OCI-LY7 (cell line): ENCODE measurements at regions not wholly inside any gene's neighbourhood (a gene's known extent, or its start where the extent isn't known, plus 50 kb on each side); places are given as distances from the start of the nearest gene placed in this dataset.

Experiments used
- BruUV-seq: library from RNA; stranded (reverse); fragments of 400-500 nt; replicated peaks from 2 replicates; lab custom pipeline; 2021; lab: Mats Ljungman, UMichigan
- CTCF ChIA-PET: fragments of 300-600 bp; sonication (Branson Sonifier 250); formaldehyde crosslinking; loops from one replicate; lab custom pipeline; 2022; ENCODE audit warnings: antibody characterized with exemption; ENCODE audit not compliant: unreplicated experiment; lab: Charles Lee
- POLR2A ChIA-PET: fragments of 300-600 bp; sonication (Branson Sonifier 250); formaldehyde crosslinking; loops from one replicate; lab custom pipeline; 2022; ENCODE audit warnings: antibody characterized with exemption; lab: Charles Lee
- DNase-seq: peaks from one replicate; pipeline ENCODE4 v3.0.0-alpha.2; 2015; ENCODE audit warnings: low spot score
- H2AFZ ChIP-seq: fragments of 200-600 bp; sonication (generic), shearing (Covaris generic); 2 replicates; pipeline ENCODE4 v1.6.1; 2014; ENCODE audit warnings: mild to moderate bottlenecking, antibody characterized with exemption, low read length, moderate library complexity
- H3K27ac ChIP-seq: fragments of 200-600 bp; sonication (generic); 2 replicates; pipeline ENCODE4 v1.5.1; 2014; ENCODE audit warnings: mixed run types, low read depth, mild to moderate bottlenecking, moderate library complexity, low read length, inconsistent platforms; ENCODE audit not compliant: poor library complexity, severe bottlenecking
- H3K36me3 ChIP-seq: fragments of 200-600 bp; sonication (generic); 2 replicates; pipeline ENCODE4 v1.6.1; 2014; ENCODE audit warnings: mild to moderate bottlenecking, antibody characterized with exemption, low read length, moderate library complexity, mixed read lengths; ENCODE audit not compliant: insufficient read depth
- H3K4me1 ChIP-seq: fragments of 200-600 bp; sonication (generic); 2 replicates; pipeline ENCODE4 v1.5.1; 2014; ENCODE audit warnings: mild to moderate bottlenecking, low read length; ENCODE audit not compliant: insufficient read depth, poor library complexity, severe bottlenecking
- H3K4me2 ChIP-seq: fragments of 200-600 bp; sonication (generic); 2 replicates; pipeline ENCODE4 v1.6.1; 2014; ENCODE audit warnings: mild to moderate bottlenecking, low read length
- H3K4me3 ChIP-seq: fragments of 200-600 bp; sonication (generic); 2 replicates; pipeline ENCODE4 v1.5.1; 2014; ENCODE audit warnings: mild to moderate bottlenecking, low read depth, low read length; ENCODE audit not compliant: poor library complexity, severe bottlenecking
- H3K79me2 ChIP-seq: fragments of 200-600 bp; sonication (generic); 2 replicates; pipeline ENCODE4 v1.6.1; 2016; ENCODE audit warnings: low read depth, mild to moderate bottlenecking, low read length, moderate library complexity, mixed read lengths; ENCODE audit not compliant: insufficient read depth
- H3K9me2 ChIP-seq: fragments of 200-600 bp; sonication (generic); 2 replicates; pipeline ENCODE4 v1.6.1; 2016; ENCODE audit warnings: mild to moderate bottlenecking, low read length, mixed read lengths; ENCODE audit not compliant: insufficient read depth
- H3K9me3 ChIP-seq: fragments of 200-600 bp; sonication (generic); 2 replicates; pipeline ENCODE4 v1.6.1; 2014; ENCODE audit warnings: mild to moderate bottlenecking, mixed run types, low read length, mixed read lengths
- H4K20me1 ChIP-seq: fragments of 200-600 bp; sonication (generic); 2 replicates; pipeline ENCODE4 v1.6.1; 2014; ENCODE audit warnings: mild to moderate bottlenecking, antibody characterized with exemption, low read length, moderate library complexity, mixed read lengths; ENCODE audit not compliant: insufficient read depth
- EZH2phosphoT487 ChIP-seq: fragments of 200-600 bp; sonication (generic); IDR thresholded peaks from 2 replicates; pipeline ENCODE4 v1.6.1; 2018; ENCODE audit warnings: low read depth, borderline replicate concordance, mild to moderate bottlenecking, mixed run types, antibody characterized with exemption, low read length, moderate library complexity, mixed read lengths
- intact Hi-C: fragments of 100-400 bp; cut with micrococcal nuclease; formaldehyde crosslinking; loops from one replicate; pipeline ENCODE4 v1.10.0; 2022; ENCODE audit not compliant: unreplicated experiment
- TF ChIP-seq, protein P1 (sequence below): fragments of 200-600 bp; sonication (generic); conservative IDR thresholded peaks from 2 replicates; pipeline ENCODE4 v1.5.1; 2014; ENCODE audit warnings: mild to moderate bottlenecking, antibody characterized with exemption, low read length, moderate library complexity, mixed read lengths

GRCh38 chr7:91777522-91777921 lies 103.0 kb downstream of the MTERF1 start:
- no peaks in the 10 kb centered on the region for H3K36me3 ChIP-seq
- intact Hi-C loops, result no loop called here
- no peaks in the 10 kb centered on the region for H3K9me2 ChIP-seq
- no peaks in the 10 kb centered on the region for H3K4me1 ChIP-seq
- ChIA-PET CTCF (no interaction called here), POLR2A (interaction anchor here (0.8 kb wide), 1 partner anchor 13 kb away, joined by 3 read pairs; no protein-coding TSS in a partner anchor)
- no peaks in the 10 kb centered on the region for H4K20me1 ChIP-seq
- no peaks in the 10 kb centered on the region for H3K79me2 ChIP-seq
- no peak overlapping the region for H3K27ac ChIP-seq
- H2AFZ ChIP-seq, result no peak overlapping the region
- H3K4me3 ChIP-seq, result no peak overlapping the region
- DNase-seq, result no peak
- no peaks in the 10 kb centered on the region for H3K9me3 ChIP-seq
- BruUV-seq, result no TSS peak
- TF ChIP-seq EZH2phosphoT487, result no peak
- TF ChIP-seq, protein P1, sequence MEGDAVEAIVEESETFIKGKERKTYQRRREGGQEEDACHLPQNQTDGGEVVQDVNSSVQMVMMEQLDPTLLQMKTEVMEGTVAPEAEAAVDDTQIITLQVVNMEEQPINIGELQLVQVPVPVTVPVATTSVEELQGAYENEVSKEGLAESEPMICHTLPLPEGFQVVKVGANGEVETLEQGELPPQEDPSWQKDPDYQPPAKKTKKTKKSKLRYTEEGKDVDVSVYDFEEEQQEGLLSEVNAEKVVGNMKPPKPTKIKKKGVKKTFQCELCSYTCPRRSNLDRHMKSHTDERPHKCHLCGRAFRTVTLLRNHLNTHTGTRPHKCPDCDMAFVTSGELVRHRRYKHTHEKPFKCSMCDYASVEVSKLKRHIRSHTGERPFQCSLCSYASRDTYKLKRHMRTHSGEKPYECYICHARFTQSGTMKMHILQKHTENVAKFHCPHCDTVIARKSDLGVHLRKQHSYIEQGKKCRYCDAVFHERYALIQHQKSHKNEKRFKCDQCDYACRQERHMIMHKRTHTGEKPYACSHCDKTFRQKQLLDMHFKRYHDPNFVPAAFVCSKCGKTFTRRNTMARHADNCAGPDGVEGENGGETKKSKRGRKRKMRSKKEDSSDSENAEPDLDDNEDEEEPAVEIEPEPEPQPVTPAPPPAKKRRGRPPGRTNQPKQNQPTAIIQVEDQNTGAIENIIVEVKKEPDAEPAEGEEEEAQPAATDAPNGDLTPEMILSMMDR, result no peak
- no peak overlapping the region for H3K4me2 ChIP-seq

DNA sequence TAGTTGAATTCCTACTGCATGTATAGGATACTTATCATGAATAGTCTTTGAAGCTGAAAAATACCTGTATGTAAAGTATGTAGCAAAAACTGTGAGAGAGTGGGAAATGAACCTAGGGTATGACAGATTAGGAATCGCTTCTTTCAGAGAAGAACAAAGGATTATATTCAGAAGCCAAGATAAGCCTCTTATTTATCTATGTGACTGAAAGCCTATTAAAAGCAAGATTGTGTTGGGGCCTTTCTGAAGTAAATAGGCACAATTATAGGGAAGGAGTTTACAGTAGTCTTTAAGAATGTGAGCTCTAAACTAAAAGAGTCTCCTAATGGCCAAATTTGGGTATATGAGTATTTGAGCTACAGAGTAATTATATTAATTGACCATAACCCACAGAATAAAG lies 102.1 kb downstream of the MTERF1 start:
- Histone ChIP-seq H2AFZ (no peak overlapping the region), H4K20me1 (no peaks in the 10 kb centered on the region), H3K4me1 (no peaks in the 10 kb centered on the region), H3K4me3 (no peak overlapping the region), H3K4me2 (no peak overlapping the region), H3K9me2 (no peaks in the 10 kb centered on the region), H3K36me3 (no peaks in the 10 kb centered on the region), H3K9me3 (no peaks in the 10 kb centered on the region), H3K27ac (no peak overlapping the region), H3K79me2 (no peaks in the 10 kb centered on the region)
- BruUV-seq, result no TSS peak
- DNase-seq, result no peak
- intact Hi-C loops, result no loop called here
- no peak for TF ChIP-seq EZH2phosphoT487
- TF ChIP-seq, protein P1, result no peak
- ChIA-PET CTCF (no interaction called here), POLR2A (interaction anchor here (0.7 kb wide), 1 partner anchor 61 kb away, joined by 3 read pairs; no protein-coding TSS in a partner anchor)

- ChIA-PET POLR2A (no interaction called here), CTCF (no interaction called here)
- Histone ChIP-seq H3K9me3 (no peaks in the 10 kb centered on the region), H3K79me2 (no peaks in the 10 kb centered on the region), H2AFZ (no peak overlapping the region), H3K27ac (no peak overlapping the region), H3K4me3 (no peak overlapping the region), H3K9me2 (no peaks in the 10 kb centered on the region), H3K4me1 (no peaks in the 10 kb centered on the region), H3K4me2 (no peak overlapping the region), H3K36me3 (no peaks in the 10 kb centered on the region), H4K20me1 (no peaks in the 10 kb centered on the region)
- intact Hi-C loops, result no loop called here
- DNase-seq, result no peak
- no TSS peak for BruUV-seq
- no peak for TF ChIP-seq EZH2phosphoT487
- TF ChIP-seq, protein P1, result no peak
Observed at GRCh38 chr7:91780521-91780920, 100.0 kb downstream of the MTERF1 start.
